HCT116 (cell line): ENCODE measurements at regions not wholly inside any gene's neighbourhood (a gene's known extent, or its start where the extent isn't known, plus 50 kb on each side); places are given as distances from the start of the nearest gene placed in this dataset.

ENCODE experiments used
- ATAC-seq: fragments of 200-7000 bp; cut with Tn5 transposase; 2 replicates; pipeline ENCODE4 v1.9.1; 2020; ENCODE audit warnings: mild to moderate bottlenecking, moderate library complexity
- BruUV-seq: library from RNA; stranded (reverse); fragments of 400-500 nt; replicated peaks from 2 replicates; lab custom pipeline; 2021; lab: Mats Ljungman, UMichigan
- CTCF ChIA-PET: fragments of 300-600 bp; sonication (Branson Sonifier 250); formaldehyde crosslinking; loops from one replicate; lab custom pipeline; 2021; ENCODE audit warnings: antibody characterized with exemption; lab: Charles Lee
- POLR2A ChIA-PET: fragments of 300-600, 350-600 bp; sonication (Branson Sonifier 250); formaldehyde crosslinking; loops from one replicate; lab custom pipeline; 2021; ENCODE audit warnings: antibody characterized with exemption; lab: Charles Lee
- RAD21 ChIA-PET, 2 experiments: fragments of 300-600 bp; sonication (Branson Sonifier 250); formaldehyde crosslinking; loops; one replicate each; lab custom pipeline; 2023; ENCODE audit warnings: low total read pairs in 2 of 2; ENCODE audit not compliant: uncharacterized antibody in 2 of 2, unreplicated experiment in 2 of 2, low non-redundant PET in 1 of 2; lab: Charles Lee
- DNase-seq: peaks from one replicate; pipeline ENCODE4 v3.0.0-alpha.2; 2010; ENCODE audit warnings: low read depth, low spot score
- H2AFZ ChIP-seq: fragments of 200-600 bp; shearing (Covaris generic), sonication (generic); 2 replicates; pipeline ENCODE4 v1.6.1; 2017; ENCODE audit warnings: low read depth, mixed run types, mixed read lengths, antibody characterized with exemption, low read length; ENCODE audit not compliant: poor library complexity, severe bottlenecking
- H3K27ac ChIP-seq: 2 replicates; pipeline ENCODE4 v1.5.1; 2012; ENCODE audit warnings: low read depth, low read length
- H3K27me3 ChIP-seq: fragments of 200-600 bp; sonication (generic); 2 replicates; pipeline ENCODE4 v1.6.1; 2016; ENCODE audit warnings: mixed run types, low read length, mixed read lengths; ENCODE audit not compliant: insufficient read depth
- H3K36me3 ChIP-seq, 2 experiments: fragments of 200-500 bp in 1 of 2; fragments of 200-600 bp in 1 of 2; sonication (Bioruptor generic) in 1 of 2; sonication (generic) in 1 of 2; 2 replicates each; pipeline versions ENCODE4 v1.5.1 to v1.6.1; 2014 to 2016; ENCODE audit warnings: low read length in 2 of 2, inconsistent platforms in 1 of 2, mixed read lengths in 1 of 2, mixed run types in 1 of 2; ENCODE audit not compliant: insufficient read depth in 2 of 2, control insufficient read depth in 1 of 2
- H3K4me1 ChIP-seq, 2 experiments: fragments of 200-600 bp in 1 of 2; sonication (generic) in 1 of 2; 2 replicates each; pipeline versions ENCODE4 v1.5.1 to v1.6.1; 2012 to 2017; ENCODE audit warnings: low read length in 2 of 2, inconsistent platforms in 1 of 2, mild to moderate bottlenecking in 1 of 2, mixed read lengths in 1 of 2, mixed run types in 1 of 2, moderate library complexity in 1 of 2; ENCODE audit not compliant: insufficient read depth in 2 of 2, control insufficient read depth in 1 of 2
- H3K4me2 ChIP-seq: fragments of 200-600 bp; sonication (generic); 2 replicates; pipeline ENCODE4 v1.6.1; 2017; ENCODE audit warnings: mixed run types, low read length, mixed read lengths
- H3K4me3 ChIP-seq, 2 experiments: fragments of 200-600 bp in 1 of 2; sonication (generic) in 1 of 2; replicated peaks in 1 of 2; 2 replicates each; pipeline ENCODE4 v1.5.1; 2011 to 2016; ENCODE audit warnings: low read length in 2 of 2, control low read depth in 1 of 2, low read depth in 1 of 2, mild to moderate bottlenecking in 1 of 2, mixed read lengths in 1 of 2, mixed run types in 1 of 2
- H3K79me2 ChIP-seq: fragments of 200-600 bp; sonication (generic); 2 replicates; pipeline ENCODE4 v1.6.1; 2017; ENCODE audit warnings: mild to moderate bottlenecking, mixed run types, low read length, moderate library complexity, mixed read lengths; ENCODE audit not compliant: insufficient read depth
- H3K9ac ChIP-seq: fragments of 200-600 bp; sonication (generic); 2 replicates; pipeline ENCODE4 v1.6.1; 2016; ENCODE audit warnings: low read length, mixed read lengths
- H3K9me2 ChIP-seq: fragments of 200-600 bp; sonication (generic), shearing (Covaris generic); 2 replicates; pipeline ENCODE4 v1.6.1; 2017; ENCODE audit warnings: mixed run types, mild to moderate bottlenecking, moderate library complexity; ENCODE audit not compliant: insufficient read depth
- H3K9me3 ChIP-seq, 2 experiments: fragments of 200-500 bp in 1 of 2; fragments of 200-600 bp in 1 of 2; sonication (Bioruptor generic) in 1 of 2; sonication (generic) in 1 of 2; 2 replicates each; pipeline ENCODE4 v1.6.1; 2014 to 2017; ENCODE audit warnings: low read length in 2 of 2, mixed read lengths in 2 of 2, inconsistent platforms in 1 of 2, low read depth in 1 of 2, mild to moderate bottlenecking in 1 of 2, mixed run types in 1 of 2, moderate library complexity in 1 of 2; ENCODE audit not compliant: control insufficient read depth in 1 of 2, insufficient read depth in 1 of 2
- H4K20me1 ChIP-seq: fragments of 200-600 bp; sonication (generic), shearing (Covaris generic); 2 replicates; pipeline ENCODE4 v1.6.1; 2017; ENCODE audit warnings: mixed run types, mild to moderate bottlenecking, moderate library complexity; ENCODE audit not compliant: insufficient read depth
- ATF3 ChIP-seq: IDR thresholded peaks from 2 replicates; pipeline ENCODE4 v1.6.1; 2012
- CBX3 ChIP-seq: IDR thresholded peaks from 2 replicates; pipeline ENCODE4 v1.6.1; 2012; ENCODE audit warnings: low read depth
- EGR1 ChIP-seq: IDR thresholded peaks from 2 replicates; pipeline ENCODE4 v1.6.1; 2012; ENCODE audit warnings: low read depth
- EZH2 ChIP-seq: fragments of 200-600 bp; sonication (generic); IDR thresholded peaks from 2 replicates; pipeline ENCODE4 v1.6.1; 2017; ENCODE audit warnings: antibody characterized with exemption, mixed run types
- EZH2phosphoT487 ChIP-seq: fragments of 200-600 bp; IDR thresholded peaks from 2 replicates; pipeline ENCODE4 v1.6.1; 2018; ENCODE audit warnings: antibody characterized with exemption, borderline replicate concordance
- FOSL1 ChIP-seq: IDR thresholded peaks from 2 replicates; pipeline ENCODE4 v1.6.1; 2012; ENCODE audit warnings: low read depth
- JUND ChIP-seq: IDR thresholded peaks from 2 replicates; pipeline ENCODE4 v1.6.1; 2012
- POLR2A ChIP-seq: IDR thresholded peaks from 2 replicates; pipeline ENCODE4 v1.7.0; 2011; ENCODE audit warnings: borderline replicate concordance; ENCODE audit not compliant: insufficient read depth, insufficient read length; ENCODE audit errors: extremely low read depth
- POLR2AphosphoS5 ChIP-seq: IDR thresholded peaks from 2 replicates; pipeline ENCODE4 v1.6.1; 2011; ENCODE audit warnings: mild to moderate bottlenecking, low read depth, low read length, moderate library complexity
- RAD21 ChIP-seq: IDR thresholded peaks from 2 replicates; pipeline ENCODE4 v1.6.1; 2012; ENCODE audit warnings: low read depth, mild to moderate bottlenecking
- SIN3A ChIP-seq: IDR thresholded peaks from 2 replicates; pipeline ENCODE4 v1.6.1; 2012; ENCODE audit warnings: low read depth
- SRF ChIP-seq: IDR thresholded peaks from 2 replicates; pipeline ENCODE4 v1.6.1; 2012; ENCODE audit warnings: low read depth
- TCF7L2 ChIP-seq: IDR thresholded peaks from 2 replicates; pipeline ENCODE4 v1.7.0; 2011; ENCODE audit warnings: borderline replicate concordance, inconsistent platforms; ENCODE audit not compliant: insufficient read depth, insufficient read length; ENCODE audit errors: extremely low read depth
- YY1 ChIP-seq: IDR thresholded peaks from 2 replicates; pipeline ENCODE4 v1.6.1; 2011; ENCODE audit warnings: low read length, low read depth, moderate library complexity, mild to moderate bottlenecking; ENCODE audit not compliant: insufficient replicate concordance; ENCODE audit errors: extremely low read depth
- ZFX ChIP-seq: fragments of 450-650 bp; IDR thresholded peaks from 2 replicates; pipeline ENCODE4 v1.6.1; 2017
- ZNF274 ChIP-seq: fragments of 200-500 bp; sonication (Bioruptor generic); IDR thresholded peaks from 2 replicates; pipeline ENCODE4 v1.6.1; 2014; ENCODE audit warnings: mild to moderate bottlenecking, low read depth, low read length, inconsistent platforms
- intact Hi-C: fragments of 100-400 bp; cut with micrococcal nuclease; formaldehyde crosslinking; loops from 2 replicates; pipeline ENCODE4 v1.10.0; 2022
- TF ChIP-seq, protein P1 (sequence below), 3 experiments: fragments of 200-600 bp in 1 of 3; sonication (generic) in 1 of 3; IDR thresholded peaks in 2 of 3; conservative IDR thresholded peaks in 1 of 3; 2 replicates each; pipeline ENCODE4 v1.5.1; 2012 to 2017; ENCODE audit warnings: low read depth in 2 of 3, low read length in 2 of 3, antibody characterized with exemption in 1 of 3, borderline replicate concordance in 1 of 3, control low read depth in 1 of 3, mild to moderate bottlenecking in 1 of 3, mixed read lengths in 1 of 3, mixed run types in 1 of 3, moderate library complexity in 1 of 3; ENCODE audit not compliant: insufficient read depth in 1 of 3
- TF ChIP-seq, protein P2 (sequence below): IDR thresholded peaks from 2 replicates; pipeline ENCODE4 v1.6.1; 2012; ENCODE audit warnings: low read depth
- TF ChIP-seq, protein P3 (sequence below): IDR thresholded peaks from 2 replicates; pipeline ENCODE4 v1.6.1; 2011; ENCODE audit warnings: mild to moderate bottlenecking, low read length, moderate library complexity; ENCODE audit not compliant: insufficient replicate concordance; ENCODE audit errors: extremely low read depth

DNA sequence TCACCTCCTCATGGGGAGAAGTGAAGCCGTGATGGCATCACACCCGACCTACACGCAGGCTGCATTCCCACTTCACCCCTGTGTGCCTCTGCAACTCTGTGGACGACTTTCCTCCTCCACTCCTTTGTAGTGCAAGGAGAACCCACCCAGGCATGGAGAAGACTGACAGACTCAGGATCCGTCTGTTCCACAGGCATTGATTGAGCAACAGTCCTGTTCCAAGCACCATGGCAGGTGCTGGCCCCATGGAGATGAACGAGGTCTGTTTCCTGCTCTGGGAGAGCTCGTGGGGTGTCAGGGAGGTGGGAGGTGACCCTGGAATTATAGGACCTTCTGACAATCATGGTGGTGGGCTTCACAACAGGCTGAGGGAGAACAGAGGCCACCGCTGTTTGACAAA is 284.7 kb upstream of the HDAC4 start:
- no peak for DNase-seq
- H3K9me3 ChIP-seq: no peaks in the 10 kb centered on the region
- H3K4me2 ChIP-seq: no peak overlapping the region
- no peaks in the 10 kb centered on the region for H4K20me1 ChIP-seq
- H3K9ac ChIP-seq: no peak overlapping the region
- ATAC-seq: no peak
- no peaks in the 10 kb centered on the region for H3K4me1 ChIP-seq
- peaks cover 70% of the 10 kb centered on the region for H3K27me3 ChIP-seq
- ChIA-PET CTCF (no interaction called here), RAD21 (no interaction called here), POLR2A (no interaction called here)
- no TSS peak for BruUV-seq
- TF ChIP-seq ATF3 (no peak), ZNF274 (no peak), JUND (no peak), EZH2 (no peak), YY1 (no peak), RAD21 (no peak), TCF7L2 (no peak), SRF (no peak), EZH2phosphoT487 (no peak), CBX3 (no peak), POLR2AphosphoS5 (no peak), SIN3A (no peak), EGR1 (no peak), FOSL1 (no peak), ZFX (no peak), POLR2A (no peak)
- TF ChIP-seq, protein P1, sequence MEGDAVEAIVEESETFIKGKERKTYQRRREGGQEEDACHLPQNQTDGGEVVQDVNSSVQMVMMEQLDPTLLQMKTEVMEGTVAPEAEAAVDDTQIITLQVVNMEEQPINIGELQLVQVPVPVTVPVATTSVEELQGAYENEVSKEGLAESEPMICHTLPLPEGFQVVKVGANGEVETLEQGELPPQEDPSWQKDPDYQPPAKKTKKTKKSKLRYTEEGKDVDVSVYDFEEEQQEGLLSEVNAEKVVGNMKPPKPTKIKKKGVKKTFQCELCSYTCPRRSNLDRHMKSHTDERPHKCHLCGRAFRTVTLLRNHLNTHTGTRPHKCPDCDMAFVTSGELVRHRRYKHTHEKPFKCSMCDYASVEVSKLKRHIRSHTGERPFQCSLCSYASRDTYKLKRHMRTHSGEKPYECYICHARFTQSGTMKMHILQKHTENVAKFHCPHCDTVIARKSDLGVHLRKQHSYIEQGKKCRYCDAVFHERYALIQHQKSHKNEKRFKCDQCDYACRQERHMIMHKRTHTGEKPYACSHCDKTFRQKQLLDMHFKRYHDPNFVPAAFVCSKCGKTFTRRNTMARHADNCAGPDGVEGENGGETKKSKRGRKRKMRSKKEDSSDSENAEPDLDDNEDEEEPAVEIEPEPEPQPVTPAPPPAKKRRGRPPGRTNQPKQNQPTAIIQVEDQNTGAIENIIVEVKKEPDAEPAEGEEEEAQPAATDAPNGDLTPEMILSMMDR (IDR thresholded peaks at IDR 0.05 in 2 of 3, conservative IDR thresholded peaks at IDR 0.05 in 1 of 3; ENCODE audit: borderline replicate concordance in 1 of 3, insufficient read depth in 1 of 3, low read depth in 2 of 3, low read length in 2 of 3): no peak
- TF ChIP-seq, protein P2, sequence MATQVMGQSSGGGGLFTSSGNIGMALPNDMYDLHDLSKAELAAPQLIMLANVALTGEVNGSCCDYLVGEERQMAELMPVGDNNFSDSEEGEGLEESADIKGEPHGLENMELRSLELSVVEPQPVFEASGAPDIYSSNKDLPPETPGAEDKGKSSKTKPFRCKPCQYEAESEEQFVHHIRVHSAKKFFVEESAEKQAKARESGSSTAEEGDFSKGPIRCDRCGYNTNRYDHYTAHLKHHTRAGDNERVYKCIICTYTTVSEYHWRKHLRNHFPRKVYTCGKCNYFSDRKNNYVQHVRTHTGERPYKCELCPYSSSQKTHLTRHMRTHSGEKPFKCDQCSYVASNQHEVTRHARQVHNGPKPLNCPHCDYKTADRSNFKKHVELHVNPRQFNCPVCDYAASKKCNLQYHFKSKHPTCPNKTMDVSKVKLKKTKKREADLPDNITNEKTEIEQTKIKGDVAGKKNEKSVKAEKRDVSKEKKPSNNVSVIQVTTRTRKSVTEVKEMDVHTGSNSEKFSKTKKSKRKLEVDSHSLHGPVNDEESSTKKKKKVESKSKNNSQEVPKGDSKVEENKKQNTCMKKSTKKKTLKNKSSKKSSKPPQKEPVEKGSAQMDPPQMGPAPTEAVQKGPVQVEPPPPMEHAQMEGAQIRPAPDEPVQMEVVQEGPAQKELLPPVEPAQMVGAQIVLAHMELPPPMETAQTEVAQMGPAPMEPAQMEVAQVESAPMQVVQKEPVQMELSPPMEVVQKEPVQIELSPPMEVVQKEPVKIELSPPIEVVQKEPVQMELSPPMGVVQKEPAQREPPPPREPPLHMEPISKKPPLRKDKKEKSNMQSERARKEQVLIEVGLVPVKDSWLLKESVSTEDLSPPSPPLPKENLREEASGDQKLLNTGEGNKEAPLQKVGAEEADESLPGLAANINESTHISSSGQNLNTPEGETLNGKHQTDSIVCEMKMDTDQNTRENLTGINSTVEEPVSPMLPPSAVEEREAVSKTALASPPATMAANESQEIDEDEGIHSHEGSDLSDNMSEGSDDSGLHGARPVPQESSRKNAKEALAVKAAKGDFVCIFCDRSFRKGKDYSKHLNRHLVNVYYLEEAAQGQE: no peak
- TF ChIP-seq, protein P3, sequence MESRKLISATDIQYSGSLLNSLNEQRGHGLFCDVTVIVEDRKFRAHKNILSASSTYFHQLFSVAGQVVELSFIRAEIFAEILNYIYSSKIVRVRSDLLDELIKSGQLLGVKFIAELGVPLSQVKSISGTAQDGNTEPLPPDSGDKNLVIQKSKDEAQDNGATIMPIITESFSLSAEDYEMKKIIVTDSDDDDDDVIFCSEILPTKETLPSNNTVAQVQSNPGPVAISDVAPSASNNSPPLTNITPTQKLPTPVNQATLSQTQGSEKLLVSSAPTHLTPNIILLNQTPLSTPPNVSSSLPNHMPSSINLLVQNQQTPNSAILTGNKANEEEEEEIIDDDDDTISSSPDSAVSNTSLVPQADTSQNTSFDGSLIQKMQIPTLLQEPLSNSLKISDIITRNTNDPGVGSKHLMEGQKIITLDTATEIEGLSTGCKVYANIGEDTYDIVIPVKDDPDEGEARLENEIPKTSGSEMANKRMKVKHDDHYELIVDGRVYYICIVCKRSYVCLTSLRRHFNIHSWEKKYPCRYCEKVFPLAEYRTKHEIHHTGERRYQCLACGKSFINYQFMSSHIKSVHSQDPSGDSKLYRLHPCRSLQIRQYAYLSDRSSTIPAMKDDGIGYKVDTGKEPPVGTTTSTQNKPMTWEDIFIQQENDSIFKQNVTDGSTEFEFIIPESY: no peak
- intact Hi-C loops: no loop called here
- H3K27ac ChIP-seq: no peak overlapping the region
- H3K9me2 ChIP-seq: no peaks in the 10 kb centered on the region
- H3K4me3 ChIP-seq: no peak overlapping the region
- no peaks in the 10 kb centered on the region for H3K79me2 ChIP-seq
- H3K36me3 ChIP-seq: no peaks in the 10 kb centered on the region
- H2AFZ ChIP-seq: no peak overlapping the region
